LoVo (cell line): ENCODE measurements at regions not wholly inside any gene's neighbourhood (a gene's known extent, or its start where the extent isn't known, plus 50 kb on each side); places are given as distances from the start of the nearest gene placed in this dataset.
"Not testable (repeated sequence)": the region's sequence is repeated elsewhere in the genome, so short reads cannot be mapped to it uniquely, and the experiment has no call there.

Source experiments
- DNase-seq: peaks from one replicate; pipeline ENCODE4 v3.0.0-alpha.2; 2016; ENCODE audit warnings: low spot score

GRCh38 chr17:77341069-77341541 is 200.3 kb downstream of the SEC14L1 start:
- DNase-seq, result no peak

- DNase-seq, result not testable (repeated sequence)
Observed at GRCh38 chr17:77342656-77342990, 201.9 kb downstream of the SEC14L1 start.

GRCh38 chr17:77343031-77343800 is 202.4 kb downstream of the SEC14L1 start:
- no peak for DNase-seq

GRCh38 chr17:77344038-77344437 is 203.3 kb downstream of the SEC14L1 start:
- no peak for DNase-seq

- DNase-seq, result no peak
Observed at GRCh38 chr17:77345260-77345910, 204.6 kb downstream of the SEC14L1 start.

GRCh38 chr17:77346765-77347164 is 206.0 kb downstream of the SEC14L1 start:
- DNase-seq, result no peak

- no peak for DNase-seq
Observed at GRCh38 chr17:77347544-77347943, 206.8 kb downstream of the SEC14L1 start.

GRCh38 chr17:77349976-77350830 is 209.4 kb downstream of the SEC14L1 start:
- DNase-seq, result no peak

- no peak for DNase-seq
Observed at GRCh38 chr17:77352441-77352840, 211.7 kb downstream of the SEC14L1 start.

- no peak for DNase-seq
Observed at GRCh38 chr17:77352996-77353395, 212.2 kb downstream of the SEC14L1 start.

GRCh38 chr17:77353684-77354419 is 213.1 kb downstream of the SEC14L1 start:
- DNase-seq, result no peak

GRCh38 chr17:77354420-77354669 is 213.6 kb downstream of the SEC14L1 start:
- no peak for DNase-seq

- DNase-seq, result no peak
Observed at GRCh38 chr17:77354670-77355455, 214.1 kb downstream of the SEC14L1 start.

GRCh38 chr17:77356109-77356689 is 215.4 kb downstream of the SEC14L1 start:
- peak; percentile 2 for DNase-seq

GRCh38 chr17:77356690-77357201 is 216.0 kb downstream of the SEC14L1 start:
- no peak for DNase-seq

GRCh38 chr17:77358801-77359200 is 218.0 kb downstream of the SEC14L1 start:
- DNase-seq, result no peak

GRCh38 chr17:77359236-77359635 is 218.5 kb downstream of the SEC14L1 start:
- DNase-seq, result no peak

- no peak for DNase-seq
Observed at GRCh38 chr17:77361986-77362620, 221.3 kb downstream of the SEC14L1 start.

GRCh38 chr17:77363821-77364361 is 223.1 kb downstream of the SEC14L1 start:
- no peak for DNase-seq

GRCh38 chr17:77364381-77364911 is 223.7 kb downstream of the SEC14L1 start:
- no peak for DNase-seq
